HG03354 (cell line): ENCODE measurements at regions not wholly inside any gene's neighbourhood (a gene's known extent, or its start where the extent isn't known, plus 50 kb on each side); places are given as distances from the start of the nearest gene placed in this dataset.

Experiments
- ATAC-seq: cut with Tn5 transposase; IDR thresholded peaks from one replicate; pipeline ENCODE4 v1.9.1; 2021; ENCODE audit warnings: mild to moderate bottlenecking; ENCODE audit not compliant: unreplicated experiment, poor library complexity, severe bottlenecking

GRCh38 chr21:40976198-40977109, 129.5 kb upstream of the DSCAM start:
- ATAC-seq: no peak

GRCh38 chr21:40985370-40985769, 138.4 kb upstream of the DSCAM start:
- no peak for ATAC-seq

GRCh38 chr21:40990366-40990765, 143.4 kb upstream of the DSCAM start:
- no peak for ATAC-seq

- no peak for ATAC-seq
Measured at GRCh38 chr21:40997831-40998230, 150.9 kb upstream of the DSCAM start.

- ATAC-seq: no peak
Measured at GRCh38 chr21:41000838-41001237, 153.9 kb upstream of the DSCAM start.

- ATAC-seq: no peak
Measured at GRCh38 chr21:41006636-41007035, 159.7 kb upstream of the DSCAM start.

GRCh38 chr21:41008351-41008750, 159.6 kb upstream of the BACE2 start:
- ATAC-seq: no peak

GRCh38 chr21:41008974-41009373, 159.0 kb upstream of the BACE2 start:
- ATAC-seq: no peak

- no peak for ATAC-seq
Measured at GRCh38 chr21:41009398-41010100, 158.4 kb upstream of the BACE2 start.

- ATAC-seq: no peak
Measured at GRCh38 chr21:41010101-41010435, 157.9 kb upstream of the BACE2 start.

GRCh38 chr21:41011098-41011731, 156.7 kb upstream of the BACE2 start:
- no peak for ATAC-seq

- ATAC-seq: no peak
Measured at GRCh38 chr21:41011951-41012366, 156.0 kb upstream of the BACE2 start.

- ATAC-seq: no peak
Measured at GRCh38 chr21:41012425-41012824, 155.5 kb upstream of the BACE2 start.

- ATAC-seq: no peak
Measured at GRCh38 chr21:41016472-41016871, 151.5 kb upstream of the BACE2 start.

GRCh38 chr21:41018431-41018830, 149.5 kb upstream of the BACE2 start:
- ATAC-seq: no peak

GRCh38 chr21:41023936-41024335, 144.0 kb upstream of the BACE2 start:
- no peak for ATAC-seq

- no peak for ATAC-seq
Measured at GRCh38 chr21:41024341-41024740, 143.6 kb upstream of the BACE2 start.

GRCh38 chr21:41024746-41025254, 143.2 kb upstream of the BACE2 start:
- ATAC-seq: no peak

- ATAC-seq: no peak
Measured at GRCh38 chr21:41029571-41029970, 138.4 kb upstream of the BACE2 start.

GRCh38 chr21:41031701-41032220, 136.2 kb upstream of the BACE2 start:
- ATAC-seq: no peak
